ENCODE measurements at regions not wholly inside any gene's neighbourhood (a gene's known extent, or its start where the extent isn't known, plus 50 kb on each side); places are given as distances from the start of the nearest gene placed in this dataset.

DNA sequence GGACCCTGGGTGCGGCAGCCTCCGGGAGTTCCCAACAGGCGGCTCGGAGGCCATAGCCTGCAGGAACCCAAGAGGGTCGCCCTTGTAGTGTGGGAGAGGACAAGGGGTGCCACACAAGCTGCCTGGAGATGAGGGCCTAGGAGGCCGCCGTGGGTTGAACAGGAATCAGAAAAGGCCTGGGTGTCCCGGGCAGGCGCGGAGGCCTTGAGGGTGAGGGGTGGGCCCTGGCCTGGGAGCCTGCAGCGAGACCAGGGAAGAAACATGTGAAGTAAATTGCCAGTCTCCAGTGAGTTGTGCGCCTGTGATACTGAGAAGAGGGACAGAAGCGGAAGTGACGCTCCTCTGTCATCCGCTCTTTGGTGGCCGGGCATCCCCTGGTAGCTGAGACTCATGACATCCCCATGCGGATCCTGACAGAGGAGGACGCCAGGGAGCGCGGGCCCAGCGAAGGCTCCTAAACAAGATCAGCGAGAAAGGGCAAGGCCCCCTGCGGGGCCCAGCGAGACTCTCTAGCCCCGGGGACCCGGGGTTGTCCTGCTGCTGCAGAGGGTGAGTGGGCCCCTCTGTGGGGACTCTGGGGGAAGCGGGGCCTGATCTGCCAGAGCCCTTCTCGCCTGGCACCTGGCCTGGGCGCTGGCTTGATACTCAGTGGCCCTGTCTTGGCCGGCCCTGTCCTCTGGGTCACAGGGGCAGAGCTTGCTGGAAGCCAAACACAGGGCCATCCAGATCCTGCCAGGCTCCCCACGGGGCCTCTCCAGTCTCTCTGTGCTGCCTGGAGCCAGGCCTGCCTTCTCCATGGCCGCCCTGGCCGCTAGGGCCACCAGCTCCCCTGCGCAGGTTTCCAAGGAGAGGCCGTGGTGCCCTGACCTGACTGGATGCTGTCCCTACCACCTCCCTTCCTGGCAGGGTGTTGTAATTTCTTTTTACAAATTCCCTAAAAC lies 788.4 kb downstream of the TLE4 start:
- no peak for DNase-seq (ENCODE audit: low read depth in 3 of 3, low spot score in 2 of 3)

DNA sequence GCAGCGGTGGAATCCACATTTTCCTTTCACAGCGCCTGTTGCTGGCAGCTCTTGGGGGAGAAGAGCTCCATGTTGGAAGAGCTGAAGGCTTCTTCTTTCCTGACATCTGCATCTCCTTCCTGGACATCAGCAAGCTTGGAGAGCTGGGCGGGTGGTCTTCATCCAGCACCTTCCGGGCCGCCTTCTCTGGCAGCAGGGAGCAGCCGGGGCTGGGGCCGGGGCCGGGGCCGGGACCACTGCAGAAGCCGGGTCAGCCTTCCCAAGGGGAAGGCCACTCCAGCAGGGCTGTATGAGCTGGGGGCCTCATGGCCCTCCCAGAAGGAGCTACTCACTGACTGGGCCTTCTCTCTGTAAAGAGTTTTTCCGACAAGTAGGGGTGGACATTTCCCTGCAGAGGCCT lies 787.5 kb downstream of the TLE4 start:
- no peak for DNase-seq (ENCODE audit: low read depth in 3 of 3, low spot score in 2 of 3)

DNA sequence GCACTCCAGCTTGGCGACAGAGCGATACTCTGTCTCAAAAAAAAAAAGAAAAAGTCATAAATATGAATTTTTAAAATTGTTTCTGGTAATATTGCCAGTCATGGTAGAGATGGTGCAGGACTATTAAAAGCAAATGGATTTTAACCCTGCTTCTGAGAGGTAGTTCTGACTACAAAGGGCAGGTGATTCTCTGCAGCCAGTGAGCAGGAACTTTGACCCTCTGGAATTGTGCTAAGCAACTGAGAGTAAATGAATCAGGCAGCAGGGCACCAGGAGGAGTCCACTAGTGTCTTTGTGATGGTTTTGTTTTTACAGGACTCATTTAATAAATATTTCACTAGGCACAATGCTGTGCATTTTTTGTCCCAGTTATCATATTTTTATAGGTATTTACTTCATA lies 781.2 kb downstream of the TLE4 start:
- DNase-seq (ENCODE audit: low read depth in 3 of 3, low spot score in 2 of 3), result no peak

DNA sequence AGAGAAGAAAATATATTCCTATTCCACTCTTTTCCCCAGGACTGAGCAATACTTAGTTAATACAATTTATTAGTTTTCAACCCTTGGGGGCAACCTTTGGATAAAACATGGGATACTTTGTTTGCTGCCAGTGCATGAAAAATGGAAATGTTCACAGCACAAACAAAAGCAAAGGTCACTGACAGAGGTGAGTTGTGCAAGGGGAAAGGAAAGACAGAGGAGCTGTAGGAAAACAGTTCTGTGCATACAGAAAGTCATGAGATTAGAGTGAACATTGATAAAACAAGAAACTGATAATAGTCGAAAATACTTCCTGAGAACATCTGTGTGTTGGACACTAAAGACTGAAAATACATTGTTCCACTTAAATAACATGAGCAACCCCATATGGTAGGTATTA lies 779.8 kb downstream of the TLE4 start:
- no peak for DNase-seq (ENCODE audit: low read depth in 3 of 3, low spot score in 2 of 3)

DNA sequence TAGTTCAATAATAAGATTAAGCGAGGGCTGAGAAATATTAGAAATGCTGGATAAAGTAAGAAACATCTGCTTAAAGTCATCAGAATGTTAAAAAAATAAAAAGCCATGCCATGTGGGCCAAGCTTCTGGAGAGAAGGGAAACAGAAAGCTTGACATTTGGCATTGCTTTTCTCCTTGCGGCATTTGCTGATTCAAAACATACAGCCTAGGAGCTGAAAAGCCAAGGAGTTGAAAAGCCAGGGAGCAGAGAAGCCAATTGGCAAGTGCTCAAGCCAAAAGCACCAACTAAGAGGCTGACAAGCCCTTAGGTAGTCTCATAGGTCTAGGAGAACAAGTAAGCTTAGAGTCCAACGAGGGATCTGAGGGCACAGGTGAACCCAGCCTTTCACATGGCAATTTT lies 754.3 kb downstream of the TLE4 start:
- DNase-seq (ENCODE audit: low read depth in 3 of 3, low spot score in 2 of 3), result no peak

DNA sequence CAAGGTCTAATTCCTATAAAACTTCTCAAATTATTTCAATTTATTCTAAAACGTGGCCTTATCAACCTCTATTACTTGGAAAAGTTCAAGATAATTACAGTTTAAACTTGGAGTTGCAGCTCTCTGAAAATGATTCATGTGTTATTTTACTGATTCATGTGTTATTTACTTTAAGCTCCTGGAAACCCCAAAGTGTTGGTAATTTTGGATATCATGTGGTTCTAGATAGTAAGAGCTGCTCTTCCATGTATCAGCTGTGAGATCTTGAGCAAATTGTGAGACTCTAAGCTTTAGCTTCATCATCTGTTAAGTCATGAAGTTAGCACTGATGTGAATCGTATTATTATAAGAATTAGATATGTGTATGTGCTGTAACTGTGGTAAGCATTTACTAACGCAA lies 749.2 kb downstream of the TLE4 start:
- DNase-seq (ENCODE audit: low read depth in 3 of 3, low spot score in 2 of 3), result no peak

DNA sequence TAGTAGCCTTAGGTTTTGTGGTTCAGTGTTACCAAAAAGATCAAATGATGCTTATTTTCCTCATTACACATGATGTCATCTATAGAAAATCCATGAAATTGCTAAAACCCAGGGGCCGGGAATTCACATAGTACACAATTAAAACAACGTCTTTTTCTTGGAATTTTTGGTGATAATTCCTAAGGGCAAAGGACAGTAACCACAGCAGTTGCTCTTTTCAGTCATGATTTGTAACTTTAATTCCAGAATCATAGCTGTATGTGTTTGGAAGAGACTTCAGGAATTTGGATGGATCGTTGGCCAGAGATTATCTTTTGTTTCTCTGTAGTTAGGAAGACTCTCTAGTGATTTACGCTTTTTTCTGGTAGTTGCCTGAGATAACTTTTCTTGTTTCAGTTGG lies 748.7 kb downstream of the TLE4 start:
- no peak for DNase-seq (ENCODE audit: low read depth in 3 of 3, low spot score in 2 of 3)

DNA sequence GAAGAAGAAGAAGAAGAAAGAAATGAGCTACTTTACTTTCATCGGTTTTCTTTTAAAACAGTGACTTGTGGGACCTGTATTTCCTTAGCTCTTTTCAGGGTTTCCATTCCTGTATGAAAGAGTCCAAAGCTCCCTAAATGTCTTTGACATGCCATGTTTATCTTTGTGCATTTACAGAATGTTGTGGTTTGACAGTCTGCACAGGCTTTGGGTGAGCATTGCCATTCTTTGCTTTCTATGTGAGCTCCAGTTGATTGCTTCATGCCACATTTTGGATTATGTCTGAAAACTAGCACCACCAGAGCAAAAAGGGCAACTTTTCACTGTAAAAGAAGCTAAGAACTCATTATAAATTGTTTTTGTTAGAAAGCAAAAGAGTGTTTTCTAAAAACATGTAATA lies 733.4 kb downstream of the TLE4 start:
- no peak for DNase-seq (ENCODE audit: low read depth in 3 of 3, low spot score in 2 of 3)

DNA sequence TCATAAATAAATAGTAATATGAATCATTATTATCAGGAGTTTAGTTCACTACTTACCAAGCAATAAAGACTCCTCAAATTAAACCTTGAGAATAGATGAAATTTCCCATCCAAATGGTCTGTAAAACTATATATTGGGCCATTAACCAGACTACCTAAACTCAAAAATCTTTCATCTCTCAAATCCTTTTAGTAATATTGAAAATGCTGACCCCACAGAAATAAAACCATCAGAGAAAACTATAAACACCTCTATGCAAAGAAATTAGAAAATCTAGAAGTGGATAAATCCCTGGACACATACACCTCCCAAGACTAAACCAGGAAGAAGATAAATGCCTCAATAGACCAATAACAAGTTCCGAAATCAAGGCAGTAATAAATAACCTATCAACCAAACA lies 723.2 kb downstream of the TLE4 start:
- DNase-seq (ENCODE audit: low read depth in 3 of 3, low spot score in 2 of 3), result no peak

DNA sequence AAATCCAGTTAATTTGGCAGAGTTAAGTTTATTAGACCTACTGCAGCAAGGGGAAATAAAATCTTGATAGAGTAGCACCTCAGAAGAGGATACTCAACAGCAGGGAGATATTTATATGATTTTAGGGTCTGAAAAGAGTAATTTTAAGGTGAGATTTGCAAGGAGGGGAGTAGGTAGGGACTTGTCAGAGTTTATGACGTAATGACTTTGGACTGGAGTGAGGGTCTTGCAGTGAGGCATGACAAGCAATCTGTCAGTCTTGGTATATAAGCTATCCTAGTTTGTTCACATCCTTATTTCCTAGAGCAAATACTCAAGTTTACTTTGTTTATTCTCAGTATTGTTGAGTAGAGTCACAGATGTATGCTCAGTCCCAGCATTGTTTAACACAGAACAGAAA lies 722.6 kb downstream of the TLE4 start:
- no peak for DNase-seq (ENCODE audit: low read depth in 3 of 3, low spot score in 2 of 3)

DNA sequence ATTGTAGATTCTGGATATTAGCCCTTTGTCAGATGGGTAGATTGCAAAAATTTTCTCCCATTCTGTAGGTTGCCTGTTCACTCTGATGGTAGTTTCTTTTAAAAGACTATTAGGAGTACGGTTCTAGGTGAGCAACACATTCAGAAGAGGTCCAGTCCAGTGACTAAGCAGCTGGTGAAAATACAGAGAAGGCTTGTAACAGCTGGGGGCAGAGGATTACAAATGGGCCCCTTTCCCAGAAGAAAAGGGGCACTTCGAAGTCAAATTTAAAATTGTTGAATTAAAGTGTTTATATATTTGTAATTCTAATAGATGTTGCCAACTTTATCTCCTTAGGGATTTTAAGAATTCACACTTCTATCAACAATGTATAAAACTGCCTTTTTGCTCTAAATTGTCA lies 720.5 kb downstream of the TLE4 start:
- no peak for DNase-seq (ENCODE audit: low read depth in 3 of 3, low spot score in 2 of 3)

DNA sequence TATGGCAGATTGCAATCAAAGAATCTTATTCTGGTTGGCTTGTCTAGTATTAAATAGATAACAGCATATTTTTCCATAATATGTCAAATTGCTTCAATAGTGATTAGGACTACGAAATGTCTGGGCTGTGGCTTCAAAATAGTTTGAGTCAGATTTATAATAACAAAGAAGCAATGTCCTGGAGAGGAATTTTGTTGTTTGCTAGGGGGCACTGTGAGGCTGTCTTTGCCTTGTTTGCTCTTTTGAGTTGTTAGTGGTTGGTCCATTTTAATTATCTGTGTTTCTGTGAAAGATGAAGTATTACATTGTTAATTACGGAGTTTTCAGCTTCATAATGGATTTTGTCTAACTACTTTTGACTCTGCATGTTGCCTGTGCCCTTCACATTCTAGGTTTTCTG lies 713.6 kb downstream of the TLE4 start:
- DNase-seq (ENCODE audit: low read depth in 3 of 3, low spot score in 2 of 3), result no peak

DNA sequence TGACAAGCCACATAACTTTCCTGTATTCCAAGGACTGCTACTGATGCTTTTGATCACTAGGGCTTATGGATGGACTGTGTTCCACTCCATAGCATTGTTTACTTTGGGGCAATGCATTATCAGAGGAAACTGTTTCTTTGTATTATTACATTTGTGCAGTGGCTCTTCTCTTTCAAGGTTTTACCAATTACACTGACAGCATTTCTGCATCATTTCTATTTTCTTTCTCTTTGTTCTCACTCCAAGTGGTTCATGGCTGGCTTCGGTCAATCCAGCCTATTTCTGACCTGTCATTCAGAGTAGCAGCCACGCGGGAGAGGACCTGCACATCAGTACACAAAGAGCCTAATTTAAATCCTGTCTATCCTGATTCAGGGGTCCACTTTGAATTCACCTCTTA lies 711.0 kb downstream of the TLE4 start:
- no peak for DNase-seq (ENCODE audit: low read depth in 3 of 3, low spot score in 2 of 3)

DNA sequence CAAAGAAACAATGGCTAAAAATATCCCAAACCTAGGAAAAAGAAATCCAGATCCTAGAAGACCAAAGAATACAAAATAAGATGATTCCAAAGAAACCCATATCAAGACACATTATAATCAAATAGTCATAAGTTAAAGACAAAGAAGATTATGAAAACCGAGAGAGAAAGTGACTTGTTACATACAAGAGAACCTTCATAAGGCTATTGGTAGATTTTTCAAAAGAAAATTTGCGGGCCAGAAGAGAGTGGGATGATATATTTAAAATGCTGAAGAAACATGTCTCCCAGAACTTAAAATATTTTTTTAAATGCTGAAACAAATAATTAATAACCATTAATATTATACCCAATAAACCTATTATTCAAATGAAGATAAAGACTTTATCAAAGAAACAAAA lies 687.3 kb downstream of the TLE4 start:
- no peak for DNase-seq (ENCODE audit: low read depth in 3 of 3, low spot score in 2 of 3)

DNA sequence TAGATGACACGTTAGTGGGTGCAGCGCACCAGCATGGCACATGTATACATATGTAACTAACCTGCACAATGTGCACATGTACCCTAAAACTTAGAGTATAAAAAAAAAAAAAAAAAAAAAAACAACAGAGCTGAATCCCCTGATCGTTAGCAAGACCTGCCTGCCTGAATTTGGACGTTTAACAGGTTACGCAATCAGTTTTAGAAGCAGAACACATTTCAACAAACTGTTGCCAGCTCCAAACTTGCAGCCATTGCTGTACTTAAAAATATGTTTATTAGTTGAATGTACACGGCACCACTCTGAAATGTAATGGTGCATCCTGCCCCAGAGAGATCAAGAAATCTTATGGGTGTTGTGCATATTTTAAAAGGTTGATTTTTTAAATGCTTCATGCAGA lies 680.0 kb downstream of the TLE4 start:
- DNase-seq (ENCODE audit: low read depth in 3 of 3, low spot score in 2 of 3), result no peak

DNA sequence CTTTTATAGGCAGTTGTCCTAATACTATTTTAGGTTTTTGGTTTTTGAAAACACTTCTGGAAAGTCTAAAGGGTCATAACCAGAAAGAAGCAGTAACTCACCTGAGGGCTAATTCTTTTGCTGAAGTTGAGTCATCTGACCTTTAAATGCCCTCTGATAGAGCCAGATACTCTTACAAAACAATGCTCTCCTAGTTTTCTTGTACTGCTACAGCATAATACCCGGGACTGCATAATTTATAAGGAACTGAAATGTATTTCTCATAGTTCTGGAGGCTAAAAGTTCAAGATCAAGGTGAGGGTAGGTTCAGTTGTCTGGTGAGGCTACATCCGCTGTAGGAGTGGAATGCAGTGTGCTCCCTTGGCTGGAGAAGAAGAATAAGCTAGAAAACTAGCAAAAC lies 670.3 kb downstream of the TLE4 start:
- DNase-seq (ENCODE audit: low read depth in 3 of 3, low spot score in 2 of 3), result no peak

DNA sequence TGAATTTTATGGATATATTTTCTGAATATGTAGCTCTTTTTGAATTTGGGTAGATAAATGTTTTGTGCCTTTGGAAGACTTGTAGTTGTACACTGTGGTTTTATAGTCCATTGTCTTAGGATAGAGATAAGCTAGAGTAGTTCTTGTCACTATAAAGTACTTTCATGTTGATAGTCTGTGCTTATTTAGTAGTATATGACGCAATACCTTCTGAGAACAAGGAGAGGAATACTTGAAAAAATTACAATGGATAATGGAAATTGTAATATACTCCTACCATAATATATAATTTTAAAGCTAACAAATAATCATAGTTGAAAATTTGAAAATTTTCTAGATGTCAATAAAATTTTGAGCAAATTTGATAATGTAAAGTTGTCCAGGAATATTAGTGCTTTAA lies 664.0 kb downstream of the TLE4 start:
- DNase-seq (ENCODE audit: low read depth in 3 of 3, low spot score in 2 of 3), result no peak

DNA sequence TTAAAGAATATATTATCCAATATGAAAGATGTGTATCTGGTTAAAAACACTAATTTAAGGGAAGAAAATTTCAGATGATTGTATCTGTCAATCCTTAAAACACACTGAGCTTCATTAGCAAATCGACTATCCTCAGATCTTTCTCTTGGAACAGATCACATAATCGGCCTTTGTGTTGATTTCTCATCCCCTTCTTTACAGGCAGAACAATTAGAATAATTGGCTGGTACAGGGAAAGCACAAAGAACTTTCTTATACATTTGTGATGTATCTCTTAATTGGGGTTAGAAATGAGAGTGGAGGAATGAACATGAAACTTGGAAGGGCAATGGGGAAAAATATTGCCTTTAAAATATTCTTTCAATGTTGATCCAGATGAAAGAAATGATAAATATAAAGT lies 662.1 kb downstream of the TLE4 start:
- DNase-seq (ENCODE audit: low read depth in 3 of 3, low spot score in 2 of 3), result no peak

DNA sequence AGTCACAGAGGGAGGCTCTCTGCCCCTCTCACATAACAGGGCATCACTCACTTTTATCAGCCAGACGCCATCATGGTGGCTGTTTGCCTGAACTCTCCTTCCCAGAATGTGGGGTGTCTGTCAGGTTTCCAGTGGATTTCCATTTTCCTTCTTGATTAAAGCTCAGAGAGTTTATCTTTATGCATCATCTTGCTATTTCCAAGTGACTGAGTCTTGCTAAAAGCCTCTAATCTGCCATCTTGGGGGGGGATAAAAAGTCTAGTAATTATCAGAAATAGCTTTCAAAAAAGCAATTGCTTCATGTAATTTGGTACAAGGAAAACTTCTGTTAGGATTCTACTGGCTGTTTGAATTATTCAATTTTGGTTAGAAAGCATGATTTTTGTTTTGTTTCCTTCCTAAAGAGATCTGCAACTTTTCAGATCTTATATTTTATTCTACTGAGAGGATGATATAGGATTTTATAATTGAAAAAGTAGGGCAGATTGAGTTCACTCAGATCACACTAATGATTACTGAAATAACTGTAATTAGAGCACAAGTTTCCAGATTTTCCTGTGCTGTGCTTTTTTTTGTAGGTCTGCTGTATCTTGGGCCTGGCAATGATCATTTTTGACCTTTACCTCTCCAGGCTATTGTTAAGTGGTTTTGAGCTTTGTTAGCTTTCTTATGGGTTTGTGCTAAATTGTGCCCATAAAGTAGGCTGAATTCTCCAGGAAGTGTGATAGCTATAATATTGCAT lies 661.5 kb downstream of the TLE4 start:
- DNase-seq (ENCODE audit: low read depth in 3 of 3, low spot score in 2 of 3), result no peak

DNA sequence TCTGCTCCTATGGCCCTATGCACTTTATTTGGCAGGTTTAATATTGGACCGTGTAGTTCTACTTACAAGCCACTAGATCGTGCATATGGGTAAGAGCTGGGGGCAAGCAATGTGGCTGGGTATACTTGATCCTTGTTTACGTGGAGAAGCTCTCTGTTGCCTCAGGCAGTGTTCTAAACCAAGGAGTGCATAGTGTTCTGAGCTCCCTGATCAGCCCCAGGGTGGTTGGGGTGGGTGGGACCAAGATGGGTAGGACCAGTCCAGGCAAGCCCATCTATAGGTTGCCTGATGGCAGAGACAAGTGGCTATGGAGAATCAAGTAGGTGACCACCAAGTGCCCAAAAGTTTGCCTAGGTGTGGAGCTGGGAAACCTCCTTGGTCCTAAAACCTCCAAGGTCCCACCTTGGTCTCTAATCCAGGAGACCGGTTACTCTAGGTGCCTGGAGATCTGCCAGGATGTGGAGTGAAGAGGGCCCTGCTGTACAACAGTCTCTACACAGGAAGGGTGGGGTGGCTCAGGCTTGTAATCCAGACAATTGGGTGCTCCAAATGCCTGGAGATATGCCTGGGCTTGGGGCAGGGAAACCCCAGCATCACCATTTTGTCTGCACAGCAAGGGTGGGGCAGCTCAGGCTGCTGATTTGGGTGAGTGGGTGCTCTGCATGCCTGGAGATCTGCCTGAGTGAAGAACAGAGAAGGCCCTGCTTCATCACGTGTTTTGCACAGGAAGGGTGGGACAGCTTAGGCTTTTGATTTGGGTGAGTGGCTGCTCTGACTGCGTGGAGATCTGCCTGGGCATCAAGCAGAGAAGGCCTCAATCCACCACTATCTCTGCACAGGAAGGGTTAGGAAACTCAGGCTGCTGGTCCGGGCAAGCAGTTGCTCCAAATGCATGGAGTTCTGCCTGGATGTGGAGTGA lies 659.8 kb downstream of the TLE4 start:
- DNase-seq (ENCODE audit: low read depth in 3 of 3, low spot score in 2 of 3), result no peak

DNA sequence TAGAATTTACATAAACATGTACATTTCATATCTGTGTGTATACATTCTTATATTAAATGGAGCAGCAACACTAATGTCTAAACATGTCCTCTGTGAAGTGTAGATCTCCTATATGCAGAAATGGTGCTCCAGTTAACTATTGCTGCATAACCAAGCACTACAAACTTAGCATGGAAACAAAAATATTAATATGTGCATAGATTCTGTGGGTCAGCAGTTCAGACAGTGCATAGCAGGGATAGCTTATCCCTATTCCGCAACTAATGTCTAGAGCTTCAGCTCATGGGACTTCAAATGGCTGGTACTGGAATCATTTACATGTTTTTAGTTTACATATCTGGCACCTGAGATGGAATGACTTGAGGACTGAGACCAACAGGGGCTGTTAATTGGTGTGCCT lies 652.1 kb downstream of the TLE4 start:
- no peak for DNase-seq (ENCODE audit: low read depth in 3 of 3, low spot score in 2 of 3)
